NCI-H460 (cell line): ENCODE measurements at regions not wholly inside any gene's neighbourhood (a gene's known extent, or its start where the extent isn't known, plus 50 kb on each side); places are given as distances from the start of the nearest gene placed in this dataset.

Source experiments
- DNase-seq: peaks from one replicate; pipeline ENCODE4 v3.0.0-alpha.2; 2016; ENCODE audit warnings: low read depth; ENCODE audit errors: extremely low read depth

GRCh38 chr5:54927097-54927746 is 58.2 kb downstream of the ESM1 start:
- DNase-seq = no peak

DNA sequence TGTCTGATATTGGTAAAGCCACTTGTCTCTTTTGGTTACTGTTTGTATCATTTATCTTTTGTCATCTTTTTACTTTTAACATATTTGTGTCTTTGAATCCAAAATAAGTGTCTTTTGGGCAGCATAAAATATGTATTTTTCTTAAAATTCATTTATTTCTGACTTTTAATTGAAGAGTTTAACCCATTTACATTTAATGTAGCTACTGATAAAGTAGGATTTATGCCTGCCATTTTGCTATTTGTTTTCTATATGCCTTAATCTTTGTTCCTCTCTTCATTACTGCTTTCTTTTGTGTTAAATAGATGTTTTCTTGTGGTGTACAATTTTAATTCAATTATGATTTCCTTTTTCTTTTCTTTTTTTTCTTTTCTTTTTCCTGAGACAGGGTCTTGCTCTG is 60.9 kb downstream of the ESM1 start:
- DNase-seq = no peak

DNA sequence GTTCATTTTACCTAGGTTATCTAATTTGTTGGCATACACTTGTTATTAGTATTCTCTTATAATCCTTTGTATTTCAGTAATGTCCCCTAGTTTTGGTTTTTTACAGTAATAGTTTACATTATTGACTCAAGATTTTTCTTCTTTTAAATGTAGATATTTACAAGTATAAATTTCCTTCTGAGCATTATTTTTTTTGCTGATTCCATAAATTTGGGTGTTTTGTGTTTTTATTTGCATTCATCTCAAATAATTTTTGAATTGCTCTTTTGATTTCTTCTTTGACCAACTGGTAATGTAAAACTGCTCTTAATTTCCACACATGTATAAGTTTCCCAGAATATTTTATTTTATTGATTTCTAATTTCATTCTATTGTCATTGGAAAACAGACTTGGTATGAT is 68.1 kb downstream of the ESM1 start:
- DNase-seq = no peak

GRCh38 chr5:54915466-54916027 is 69.8 kb downstream of the ESM1 start:
- no peak for DNase-seq

DNA sequence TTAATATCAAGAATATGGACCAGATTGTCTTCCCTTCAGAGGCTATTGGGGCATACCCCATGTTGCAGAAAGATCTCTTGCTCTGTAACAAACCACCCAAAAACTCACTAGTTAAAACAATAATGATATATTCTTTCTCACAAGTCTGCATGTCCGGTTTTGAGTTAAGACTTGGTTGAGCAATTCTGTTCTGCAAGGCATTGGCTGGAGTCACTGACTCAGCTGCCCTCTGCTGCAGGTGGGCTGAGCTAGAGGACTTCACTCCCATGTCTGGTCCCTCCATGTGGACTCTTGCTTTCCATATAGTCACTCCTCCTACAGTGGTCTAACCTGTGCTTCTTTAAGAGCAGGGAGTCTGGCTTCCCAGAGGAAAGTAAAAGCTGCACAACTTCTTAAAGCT is 73.4 kb downstream of the ESM1 start:
- DNase-seq = no peak

GRCh38 chr5:54909911-54910870 is 75.2 kb downstream of the ESM1 start:
- peak; percentile 33 for DNase-seq

- DNase-seq = no peak
These were observed 76.4 kb downstream of the ESM1 start for GRCh38 chr5:54908774-54909525.

- DNase-seq = peak; percentile 63
These were observed 79.4 kb downstream of the ESM1 start for GRCh38 chr5:54905942-54906537.

- DNase-seq = no peak
These were observed 80.1 kb downstream of the ESM1 start for GRCh38 chr5:54905246-54905795.

- peak; percentile 24 for DNase-seq
These were observed 81.0 kb downstream of the ESM1 start for GRCh38 chr5:54904425-54904824.

GRCh38 chr5:54902791-54903473 is 82.5 kb downstream of the ESM1 start:
- no peak for DNase-seq

GRCh38 chr5:54900984-54901725 is 84.2 kb downstream of the ESM1 start:
- no peak for DNase-seq

- DNase-seq = no peak
These were observed 88.4 kb downstream of the ESM1 start for GRCh38 chr5:54897001-54897400.

GRCh38 chr5:54895816-54896341 is 89.5 kb downstream of the ESM1 start:
- DNase-seq = peak; percentile 60

DNA sequence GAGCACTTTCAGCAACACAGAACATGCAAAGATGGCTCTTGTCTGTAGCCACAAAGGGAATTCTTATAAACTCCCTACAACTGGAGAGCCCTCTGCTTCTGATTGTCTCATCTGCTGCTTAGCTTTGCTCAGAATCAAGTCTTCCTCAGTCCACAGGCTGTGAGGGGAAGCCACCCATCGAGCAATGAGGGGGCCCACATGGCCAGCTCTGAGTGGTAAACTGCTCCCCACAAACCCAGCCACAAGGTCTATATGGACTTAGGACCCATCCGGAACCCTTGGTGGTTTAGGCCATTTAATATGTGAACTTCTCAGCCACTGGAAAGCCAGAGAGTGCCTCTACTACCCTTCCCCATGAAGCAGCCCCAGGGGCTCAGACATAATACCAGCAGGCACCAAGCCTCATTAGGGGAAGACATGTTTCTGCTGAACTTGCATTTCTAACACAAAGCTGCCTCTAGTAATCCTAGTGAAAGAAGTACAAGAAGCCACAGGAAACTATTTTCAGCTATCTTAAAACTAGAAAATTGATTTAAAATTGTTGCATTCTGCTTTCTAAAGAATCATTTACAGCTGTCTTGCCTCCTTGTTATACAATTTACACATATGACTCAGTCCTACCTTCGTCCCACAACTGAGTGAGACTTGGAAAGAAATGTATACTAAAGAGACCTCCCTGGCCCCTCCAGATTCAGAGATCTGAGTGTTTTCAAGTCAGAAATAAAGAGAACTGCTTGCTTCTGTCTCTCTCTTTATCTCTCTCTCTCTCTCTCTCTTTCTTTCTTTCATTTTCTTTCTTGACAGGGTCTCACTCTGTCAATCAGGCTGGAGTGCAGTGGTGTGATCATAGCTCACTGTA is 90.2 kb downstream of the ESM1 start:
- no peak for DNase-seq

GRCh38 chr5:54889826-54890225 is 95.6 kb downstream of the ESM1 start:
- peak; percentile 54 for DNase-seq

GRCh38 chr5:54887663-54888062 is 97.7 kb downstream of the ESM1 start:
- DNase-seq = no peak

- DNase-seq = no peak
These were observed 98.5 kb downstream of the ESM1 start for GRCh38 chr5:54886866-54887265.
